ENCODE measurements at regions not wholly inside any gene's neighbourhood (a gene's known extent, or its start where the extent isn't known, plus 50 kb on each side); places are given as distances from the start of the nearest gene placed in this dataset.
"Not testable (repeated sequence)": the region's sequence is repeated elsewhere in the genome, so short reads cannot be mapped to it uniquely, and the experiment has no call there.

GRCh38 chr3:35216501-35217266, 422.6 kb upstream of the ARPP21 start:
- no peak for DNase-seq

GRCh38 chr3:35223632-35224394, 415.5 kb upstream of the ARPP21 start:
- no peak for DNase-seq

GRCh38 chr3:35224565-35225295, 414.6 kb upstream of the ARPP21 start:
- no peak for DNase-seq

GRCh38 chr3:35241236-35241635, 398.1 kb upstream of the ARPP21 start:
- no peak for DNase-seq

- DNase-seq: no peak
Measured at GRCh38 chr3:35254917-35255316, 384.4 kb upstream of the ARPP21 start.

GRCh38 chr3:35257641-35258040, 381.7 kb upstream of the ARPP21 start:
- no peak for DNase-seq

- no peak for DNase-seq
Measured at GRCh38 chr3:35262406-35262805, 376.9 kb upstream of the ARPP21 start.

GRCh38 chr3:35263477-35263876, 375.8 kb upstream of the ARPP21 start:
- no peak for DNase-seq

- not testable (repeated sequence) for DNase-seq
Measured at GRCh38 chr3:35266065-35266464, 373.3 kb upstream of the ARPP21 start.

GRCh38 chr3:35275768-35276167, 363.6 kb upstream of the ARPP21 start:
- no peak for DNase-seq

GRCh38 chr3:35276568-35276967, 362.8 kb upstream of the ARPP21 start:
- DNase-seq: no peak

- no peak for DNase-seq
Measured at GRCh38 chr3:35291471-35292236, 347.7 kb upstream of the ARPP21 start.

GRCh38 chr3:35292568-35292967, 346.8 kb upstream of the ARPP21 start:
- no peak for DNase-seq

GRCh38 chr3:35295906-35296305, 343.4 kb upstream of the ARPP21 start:
- no peak for DNase-seq

GRCh38 chr3:35296533-35296932, 342.8 kb upstream of the ARPP21 start:
- DNase-seq: no peak

- DNase-seq: not testable (repeated sequence)
Measured at GRCh38 chr3:35296944-35297343, 342.4 kb upstream of the ARPP21 start.

GRCh38 chr3:35305406-35305805, 333.9 kb upstream of the ARPP21 start:
- DNase-seq: no peak

GRCh38 chr3:35307296-35307695, 332.0 kb upstream of the ARPP21 start:
- DNase-seq: no peak

- not testable (repeated sequence) for DNase-seq
Measured at GRCh38 chr3:35316841-35317240, 322.5 kb upstream of the ARPP21 start.

- no peak for DNase-seq
Measured at GRCh38 chr3:35320646-35321407, 318.5 kb upstream of the ARPP21 start.

- no peak for DNase-seq
Measured at GRCh38 chr3:35322070-35322469, 317.3 kb upstream of the ARPP21 start.

- DNase-seq: no peak
Measured at GRCh38 chr3:35335703-35336102, 303.6 kb upstream of the ARPP21 start.
